IMR-90 (cell line): ENCODE measurements at regions not wholly inside any gene's neighbourhood (a gene's known extent, or its start where the extent isn't known, plus 50 kb on each side); places are given as distances from the start of the nearest gene placed in this dataset.

Experiments
- CHD1 ChIP-seq: IDR thresholded peaks from 2 replicates; pipeline ENCODE4 v1.6.1; 2012; ENCODE audit warnings: low read depth, low read length, improper control_type of control experiment
- CTCF ChIP-seq: conservative IDR thresholded peaks from 2 replicates; pipeline ENCODE4 v1.5.1; 2012; ENCODE audit warnings: mild to moderate bottlenecking, low read depth, low read length, improper control_type of control experiment
- USF2 ChIP-seq: fragments of 150-350 bp; IDR thresholded peaks from 2 replicates; pipeline ENCODE4 v1.6.1; 2017; ENCODE audit warnings: mild to moderate bottlenecking, antibody characterized with exemption, low read length, low read depth

GRCh38 chr1:224533517-224533916, 82.6 kb upstream of the CNIH3 start:
- TF ChIP-seq CHD1 (no peak), USF2 (no peak), CTCF (no peak)
